ENCODE measurements at regions not wholly inside any gene's neighbourhood (a gene's known extent, or its start where the extent isn't known, plus 50 kb on each side); places are given as distances from the start of the nearest gene placed in this dataset.

DNA sequence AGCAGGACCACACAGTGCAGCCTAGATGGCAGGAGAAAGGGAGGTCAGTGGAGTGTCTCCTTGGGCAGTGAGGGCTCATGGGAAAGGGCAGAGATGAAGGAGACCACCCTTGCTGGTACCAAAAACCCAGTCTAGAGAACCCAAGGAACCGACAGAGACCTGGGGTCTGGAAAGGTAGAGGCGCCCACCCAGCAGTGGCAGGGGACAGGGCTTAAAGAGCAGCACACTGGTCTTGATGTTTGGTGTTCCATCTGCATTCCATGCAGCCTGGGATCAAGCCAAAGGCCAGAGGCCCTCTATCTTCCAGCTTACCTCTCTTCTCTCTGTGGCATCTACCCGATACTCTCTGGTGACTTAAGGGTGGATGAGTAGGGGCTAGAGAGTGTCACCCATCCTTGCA is 127.5 kb downstream of the PJA1 start:
- DNase-seq, result no peak
- Mint-ChIP-seq H3K36me3 (ENCODE audit: low read depth) (no peaks in the 10 kb centered on the region), H3K9me3 (no peaks in the 10 kb centered on the region), H3K27me3 (ENCODE audit: insufficient read depth) (peaks cover 18% of the 10 kb centered on the region), H3K4me3 (no peak overlapping the region), H3K27ac (no peak overlapping the region), H3K4me1 (ENCODE audit: low read depth) (no peaks in the 10 kb centered on the region)
- TF ChIP-seq, protein P1, sequence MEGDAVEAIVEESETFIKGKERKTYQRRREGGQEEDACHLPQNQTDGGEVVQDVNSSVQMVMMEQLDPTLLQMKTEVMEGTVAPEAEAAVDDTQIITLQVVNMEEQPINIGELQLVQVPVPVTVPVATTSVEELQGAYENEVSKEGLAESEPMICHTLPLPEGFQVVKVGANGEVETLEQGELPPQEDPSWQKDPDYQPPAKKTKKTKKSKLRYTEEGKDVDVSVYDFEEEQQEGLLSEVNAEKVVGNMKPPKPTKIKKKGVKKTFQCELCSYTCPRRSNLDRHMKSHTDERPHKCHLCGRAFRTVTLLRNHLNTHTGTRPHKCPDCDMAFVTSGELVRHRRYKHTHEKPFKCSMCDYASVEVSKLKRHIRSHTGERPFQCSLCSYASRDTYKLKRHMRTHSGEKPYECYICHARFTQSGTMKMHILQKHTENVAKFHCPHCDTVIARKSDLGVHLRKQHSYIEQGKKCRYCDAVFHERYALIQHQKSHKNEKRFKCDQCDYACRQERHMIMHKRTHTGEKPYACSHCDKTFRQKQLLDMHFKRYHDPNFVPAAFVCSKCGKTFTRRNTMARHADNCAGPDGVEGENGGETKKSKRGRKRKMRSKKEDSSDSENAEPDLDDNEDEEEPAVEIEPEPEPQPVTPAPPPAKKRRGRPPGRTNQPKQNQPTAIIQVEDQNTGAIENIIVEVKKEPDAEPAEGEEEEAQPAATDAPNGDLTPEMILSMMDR (IDR thresholded peaks at IDR 0.05), result no peak

DNA sequence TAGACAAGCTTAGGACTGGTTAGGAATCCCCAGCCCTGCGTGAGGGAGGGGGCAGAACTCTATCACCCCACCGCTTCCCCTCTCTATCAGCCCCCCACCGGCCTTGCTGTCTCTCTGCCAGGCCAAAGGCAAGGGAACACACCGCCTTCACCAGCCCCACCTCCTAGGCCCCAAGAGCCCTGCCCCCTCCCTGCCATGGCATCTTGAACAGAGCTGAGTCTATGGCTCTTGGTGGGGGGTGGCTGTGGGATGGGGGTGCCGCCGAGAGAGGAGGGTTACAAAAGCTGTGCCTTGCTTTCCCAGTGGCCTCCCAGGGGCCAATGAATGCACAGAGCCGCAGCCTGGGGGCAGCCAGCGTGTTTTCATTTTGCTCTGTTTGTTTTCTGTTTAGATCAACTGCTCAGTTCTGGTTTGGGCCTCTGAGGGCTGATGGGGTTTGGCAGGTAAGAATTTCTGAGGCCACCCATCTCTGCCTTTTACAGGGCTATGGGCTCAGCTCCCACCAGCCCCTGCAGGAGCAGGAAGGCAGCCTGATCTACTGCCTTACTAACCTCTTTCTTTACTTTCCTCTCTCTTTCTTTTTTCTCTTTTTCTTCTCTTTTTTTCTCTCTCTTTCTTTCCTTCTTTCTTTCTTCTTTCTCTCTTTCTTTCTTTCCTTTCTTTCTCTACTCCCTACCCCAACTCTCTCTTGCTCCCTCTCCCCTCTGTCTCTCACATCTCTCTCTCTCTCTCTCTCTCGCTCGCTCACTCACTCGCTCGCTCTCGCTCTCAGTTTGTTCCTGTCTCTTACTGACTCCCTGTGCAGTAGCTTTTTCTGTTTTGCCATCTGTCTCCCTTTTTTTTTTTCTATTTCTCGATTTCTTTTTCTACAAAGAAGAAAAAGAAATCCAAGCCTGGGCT is 128.3 kb downstream of the PJA1 start:
- no peaks in the 10 kb centered on the region for H3K9me3 Mint-ChIP-seq
- DNase-seq, result no peak
- no peaks in the 10 kb centered on the region for H3K4me1 Mint-ChIP-seq (ENCODE audit: low read depth)
- TF ChIP-seq, protein P1 (IDR thresholded peaks at IDR 0.05), result no peak
- no peak overlapping the region for H3K4me3 Mint-ChIP-seq
- no peak overlapping the region for H3K27ac Mint-ChIP-seq
- no peaks in the 10 kb centered on the region for H3K36me3 Mint-ChIP-seq (ENCODE audit: low read depth)
- peaks cover 18% of the 10 kb centered on the region for H3K27me3 Mint-ChIP-seq (ENCODE audit: insufficient read depth)

DNA sequence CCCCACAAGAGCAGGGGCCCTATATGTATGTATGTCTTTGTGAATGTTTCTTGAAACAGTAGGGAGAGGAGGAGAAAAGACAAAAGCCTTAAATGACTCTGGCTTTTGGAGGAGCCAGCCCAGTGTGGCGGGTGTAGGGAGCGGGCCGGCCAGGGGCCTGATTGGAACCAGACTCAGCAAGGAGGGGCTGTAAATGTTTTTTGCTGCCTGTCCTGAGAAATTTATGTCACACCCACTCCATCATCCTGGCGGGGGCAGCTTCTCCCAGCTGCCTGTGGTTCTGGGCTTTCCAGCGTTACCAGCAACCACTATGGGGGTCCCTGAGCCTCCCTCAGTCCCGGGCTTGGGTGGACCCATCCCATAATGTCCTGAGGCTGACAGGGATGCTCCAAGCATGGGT is 130.8 kb downstream of the PJA1 start:
- DNase-seq, result no peak

DNA sequence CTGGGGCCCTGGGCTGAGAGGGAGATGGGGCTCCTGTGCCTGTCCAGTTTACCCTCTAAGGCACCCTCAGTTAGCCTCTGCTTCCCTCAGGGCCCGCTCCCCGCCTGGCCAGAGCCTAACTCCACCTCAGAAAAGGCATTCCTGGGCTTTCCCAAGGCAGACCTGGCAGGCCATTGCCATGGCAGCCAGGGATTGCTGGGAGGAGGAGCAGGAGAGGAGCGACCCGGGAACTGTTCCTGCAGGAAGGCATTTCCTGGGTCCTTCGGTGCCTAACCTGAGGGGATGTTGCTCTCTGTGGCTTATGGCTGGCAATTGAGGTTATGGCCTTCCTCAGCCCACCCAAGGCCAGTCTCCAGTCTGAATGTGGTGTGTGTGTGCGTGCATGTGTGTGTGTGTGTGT is 131.3 kb downstream of the PJA1 start:
- TF ChIP-seq, protein P1 (IDR thresholded peaks at IDR 0.05), result no peak
- Mint-ChIP-seq H3K9me3 (no peaks in the 10 kb centered on the region), H3K27me3 (ENCODE audit: insufficient read depth) (peaks cover 18% of the 10 kb centered on the region), H3K4me3 (no peak overlapping the region), H3K36me3 (ENCODE audit: low read depth) (no peaks in the 10 kb centered on the region), H3K27ac (no peak overlapping the region), H3K4me1 (ENCODE audit: low read depth) (no peaks in the 10 kb centered on the region)
- no peak for DNase-seq

More for the DNA sequence above, 130.8 kb downstream of the PJA1 start:
- H3K4me1 Mint-ChIP-seq (ENCODE audit: low read depth), result no peaks in the 10 kb centered on the region
- H3K27me3 Mint-ChIP-seq (ENCODE audit: insufficient read depth), result peaks cover 18% of the 10 kb centered on the region
- no peaks in the 10 kb centered on the region for H3K9me3 Mint-ChIP-seq
- H3K27ac Mint-ChIP-seq, result no peak overlapping the region
- no peaks in the 10 kb centered on the region for H3K36me3 Mint-ChIP-seq (ENCODE audit: low read depth)
- no peak overlapping the region for H3K4me3 Mint-ChIP-seq
- TF ChIP-seq, protein P1 (IDR thresholded peaks at IDR 0.05), result no peak

DNA sequence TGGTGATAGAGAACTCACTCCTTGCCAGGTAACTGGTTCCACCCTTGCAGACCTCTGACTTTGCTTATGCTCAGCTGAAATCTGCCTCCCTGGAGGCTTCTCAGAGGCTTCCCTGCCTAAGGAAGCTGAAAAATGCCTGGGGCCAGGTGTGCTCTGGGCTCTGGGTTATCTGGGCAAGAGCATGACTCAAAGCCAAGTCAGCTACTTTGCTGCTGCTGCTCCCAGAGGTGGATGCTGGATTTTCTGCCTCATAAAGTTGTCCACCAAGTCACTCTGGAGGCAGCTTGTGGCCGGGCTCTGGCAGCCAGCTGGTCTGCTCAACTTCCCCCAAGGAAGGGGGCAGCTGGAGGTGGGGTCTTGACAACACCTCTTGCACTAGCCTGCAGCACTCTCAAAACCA is 132.7 kb downstream of the PJA1 start:
- Mint-ChIP-seq H3K9me3 (no peaks in the 10 kb centered on the region), H3K27ac (no peak overlapping the region), H3K4me1 (ENCODE audit: low read depth) (peaks cover under 1% of the 10 kb centered on the region; the same call in 1 of the 2 replicates), H3K4me3 (no peak overlapping the region), H3K36me3 (ENCODE audit: low read depth) (no peaks in the 10 kb centered on the region), H3K27me3 (ENCODE audit: insufficient read depth) (peaks cover 20% of the 10 kb centered on the region)
- DNase-seq, result no peak
- TF ChIP-seq, protein P1 (IDR thresholded peaks at IDR 0.05), result no peak

Data from HFFc6 (cell line).